ENCODE measurements at regions not wholly inside any gene's neighbourhood (a gene's known extent, or its start where the extent isn't known, plus 50 kb on each side); places are given as distances from the start of the nearest gene placed in this dataset.

DNA sequence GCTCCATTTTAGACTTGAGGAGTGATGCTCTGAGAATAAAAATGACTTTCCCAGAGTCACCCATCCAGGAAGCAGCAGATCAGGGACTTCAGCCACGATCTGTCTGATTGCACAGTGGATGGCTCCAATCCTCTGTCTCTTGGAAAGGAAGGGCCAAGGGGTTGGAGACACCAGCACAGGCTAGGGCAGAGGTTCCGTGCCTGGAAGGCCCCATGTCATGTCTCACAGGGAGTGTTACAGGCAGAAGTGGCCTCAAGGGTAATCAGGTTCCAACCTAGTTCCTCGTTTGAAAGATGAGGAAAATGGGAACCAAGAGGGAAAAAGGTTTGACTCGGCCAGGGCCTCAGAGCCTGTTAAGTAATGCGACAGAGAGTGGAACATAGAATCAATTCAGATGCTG lies 160.0 kb downstream of the EFNB1 start:
- Histone ChIP-seq H3K9me1 (replicated peaks; ENCODE audit: control insufficient read depth, extremely low read depth, insufficient read depth, low read length) (no peaks in the 10 kb centered on the region), H4K20me1 (replicated peaks; ENCODE audit: control insufficient read depth, extremely low read depth, insufficient read depth, low read length) (no peaks in the 10 kb centered on the region), H3K27ac (ENCODE audit: insufficient read depth, low read depth, low read length) (no peak overlapping the region), H3K9ac (replicated peaks; ENCODE audit: extremely low read depth, insufficient read depth, low read length) (no peak overlapping the region), H3K79me2 (ENCODE audit: control insufficient read depth, insufficient read depth, low read length) (no peaks in the 10 kb centered on the region), H3K4me3 (replicated peaks in 1 of 3; ENCODE audit: insufficient read depth in 1 of 3, low read depth in 1 of 3, low read length in 3 of 3) (no peak overlapping the region), H3K4me2 (ENCODE audit: insufficient read depth, low read length) (no peak overlapping the region), H3K4me1 (ENCODE audit: control insufficient read depth, extremely low read depth, insufficient read depth, low read length) (no peaks in the 10 kb centered on the region), H3K36me3 (ENCODE audit: control insufficient read depth in 2 of 2, extremely low read depth in 1 of 2, insufficient read depth in 2 of 2, low read length in 2 of 2) (no peaks in the 10 kb centered on the region), H3K27me3 (ENCODE audit: control insufficient read depth in 2 of 2, insufficient read depth in 2 of 2, low read length in 2 of 2) (no peaks in the 10 kb centered on the region), H2AFZ (ENCODE audit: low read depth, low read length) (no peak overlapping the region), H3K9me3 (replicated peaks; ENCODE audit: control insufficient read depth, insufficient read depth, low read length) (no peaks in the 10 kb centered on the region)
- TF ChIP-seq FOS (IDR thresholded peaks at IDR 0.05; ENCODE audit: borderline replicate concordance, insufficient read depth, low read length) (no peak), MAX (IDR thresholded peaks at IDR 0.05; ENCODE audit: insufficient read depth, insufficient read length) (no peak), JUN (IDR thresholded peaks at IDR 0.05; ENCODE audit: borderline replicate concordance, insufficient read depth, insufficient read length, low read depth) (no peak), POLR2A (IDR thresholded peaks at IDR 0.05; ENCODE audit: low read depth, low read length) (no peak), GATA2 (IDR thresholded peaks at IDR 0.05; ENCODE audit: insufficient read depth, insufficient read length, low read depth, low read length) (no peak), MYC (IDR thresholded peaks at IDR 0.05; ENCODE audit: low read depth, low read length) (no peak), POLR2AphosphoS5 (IDR thresholded peaks at IDR 0.05; ENCODE audit: insufficient read depth, low read depth, low read length) (no peak), EZH2 (IDR thresholded peaks at IDR 0.05; ENCODE audit: borderline replicate concordance, low read depth, low read length, severe bottlenecking) (no peak)
- TF ChIP-seq, protein P1, sequence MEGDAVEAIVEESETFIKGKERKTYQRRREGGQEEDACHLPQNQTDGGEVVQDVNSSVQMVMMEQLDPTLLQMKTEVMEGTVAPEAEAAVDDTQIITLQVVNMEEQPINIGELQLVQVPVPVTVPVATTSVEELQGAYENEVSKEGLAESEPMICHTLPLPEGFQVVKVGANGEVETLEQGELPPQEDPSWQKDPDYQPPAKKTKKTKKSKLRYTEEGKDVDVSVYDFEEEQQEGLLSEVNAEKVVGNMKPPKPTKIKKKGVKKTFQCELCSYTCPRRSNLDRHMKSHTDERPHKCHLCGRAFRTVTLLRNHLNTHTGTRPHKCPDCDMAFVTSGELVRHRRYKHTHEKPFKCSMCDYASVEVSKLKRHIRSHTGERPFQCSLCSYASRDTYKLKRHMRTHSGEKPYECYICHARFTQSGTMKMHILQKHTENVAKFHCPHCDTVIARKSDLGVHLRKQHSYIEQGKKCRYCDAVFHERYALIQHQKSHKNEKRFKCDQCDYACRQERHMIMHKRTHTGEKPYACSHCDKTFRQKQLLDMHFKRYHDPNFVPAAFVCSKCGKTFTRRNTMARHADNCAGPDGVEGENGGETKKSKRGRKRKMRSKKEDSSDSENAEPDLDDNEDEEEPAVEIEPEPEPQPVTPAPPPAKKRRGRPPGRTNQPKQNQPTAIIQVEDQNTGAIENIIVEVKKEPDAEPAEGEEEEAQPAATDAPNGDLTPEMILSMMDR (IDR thresholded peaks at IDR 0.05; ENCODE audit: extremely low read depth in 1 of 2, insufficient read depth in 1 of 2, low read depth in 1 of 2, low read length in 2 of 2), result no peak
- intact Hi-C loops (cut with micrococcal nuclease) (no loop called here), dilution Hi-C loops (cut with MboI; ENCODE audit: extremely low pct_ligation_motif_present, low sequenced_read_pairs) (no loop called here)
- FAIRE-seq (no peak), DNase-seq (ENCODE audit: low read depth, low spot score) (no peak)
- BruUV-seq (replicated peaks), result no TSS peak
- CTCF ChIA-PET, result interaction anchor here (1.1 to 2.5 kb wide), 4 partner anchors 11 to 161 kb away, joined by 3 to 13 read pairs (median 4); partner anchors contain the start of gene EFNB1
- POLR2A ChIA-PET, result interaction anchor here (1.3 kb wide), 1 partner anchor 160 kb away, joined by 6 read pairs; the partner anchor contains the start of gene EFNB1

Measured in endothelial cell of umbilical vein (primary cell).